Mononuclear cell (primary cell): ENCODE measurements at regions not wholly inside any gene's neighbourhood (a gene's known extent, or its start where the extent isn't known, plus 50 kb on each side); places are given as distances from the start of the nearest gene placed in this dataset.
"Not testable (repeated sequence)": the region's sequence is repeated elsewhere in the genome, so short reads cannot be mapped to it uniquely, and the experiment has no call there.

ENCODE experiments used
- H3K27me3 ChIP-seq: 2 replicates; pipeline ENCODE4 v1.6.0; 2011; ENCODE audit warnings: low read length, control low read depth; ENCODE audit not compliant: insufficient read depth
- H3K4me1 ChIP-seq: 2 replicates; pipeline ENCODE4 v1.5.1; 2011; ENCODE audit warnings: mild to moderate bottlenecking, low read length, control low read depth; ENCODE audit not compliant: insufficient read depth
- H3K4me3 ChIP-seq: 2 replicates; pipeline ENCODE4 v1.5.1; 2011; ENCODE audit warnings: mild to moderate bottlenecking, low read length, moderate library complexity
- H3K9me3 ChIP-seq: 2 replicates; pipeline ENCODE4 v1.5.1; 2011; ENCODE audit warnings: low read depth, mild to moderate bottlenecking, control low read depth, low read length

DNA sequence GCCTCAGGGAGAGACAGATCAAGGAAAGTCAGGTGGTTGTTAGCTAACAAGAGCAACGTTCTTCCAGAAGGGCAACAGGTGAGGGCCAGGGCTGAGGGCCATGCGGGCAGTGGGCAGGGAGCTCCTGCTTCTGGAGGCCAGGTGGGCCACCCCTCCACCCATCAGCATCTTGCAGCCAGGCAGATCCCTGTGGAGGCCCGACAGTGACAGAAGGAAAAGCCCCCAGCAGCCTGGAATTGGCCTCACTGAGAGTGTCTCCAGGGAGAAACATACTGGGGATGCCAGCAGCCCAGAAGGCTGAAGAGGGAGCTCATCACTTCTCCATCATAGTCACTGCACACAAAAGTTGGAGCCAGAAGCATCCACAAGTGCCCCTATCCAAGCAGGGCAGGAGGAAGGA, 300.1 kb downstream of the BCL2L11 start:
- H3K27me3 ChIP-seq, H3K9me3 ChIP-seq, H3K4me3 ChIP-seq: not testable (repeated sequence)
- H3K4me1 ChIP-seq, result peaks cover 20% of the 10 kb centered on the region

DNA sequence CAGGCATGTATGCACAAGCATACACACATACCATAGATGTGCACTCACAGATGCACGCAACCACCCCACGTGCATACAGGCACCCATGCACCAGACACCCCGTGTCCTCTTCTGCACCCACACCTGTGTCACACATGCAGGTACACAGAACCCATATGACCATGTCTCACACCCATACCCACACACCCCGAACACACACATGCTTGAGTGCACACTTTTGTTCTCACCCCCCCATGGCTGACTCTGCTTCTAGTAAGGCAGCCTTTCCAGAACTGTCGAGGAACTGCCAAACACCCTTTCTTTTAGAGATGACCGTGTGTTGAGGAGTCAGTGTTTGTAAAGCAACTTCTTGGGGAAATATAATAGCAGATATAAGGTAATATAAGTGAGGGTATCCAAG, 301.2 kb downstream of the BCL2L11 start:
- H3K9me3 ChIP-seq, H3K4me3 ChIP-seq, H3K27me3 ChIP-seq: not testable (repeated sequence)
- peaks cover 16% of the 10 kb centered on the region for H3K4me1 ChIP-seq

- not testable (repeated sequence) for H3K4me3 ChIP-seq, H3K9me3 ChIP-seq, H3K27me3 ChIP-seq
- peaks cover 19% of the 10 kb centered on the region for H3K4me1 ChIP-seq
Measured at GRCh38 chr2:111422562-111422961, 301.8 kb downstream of the BCL2L11 start.

DNA sequence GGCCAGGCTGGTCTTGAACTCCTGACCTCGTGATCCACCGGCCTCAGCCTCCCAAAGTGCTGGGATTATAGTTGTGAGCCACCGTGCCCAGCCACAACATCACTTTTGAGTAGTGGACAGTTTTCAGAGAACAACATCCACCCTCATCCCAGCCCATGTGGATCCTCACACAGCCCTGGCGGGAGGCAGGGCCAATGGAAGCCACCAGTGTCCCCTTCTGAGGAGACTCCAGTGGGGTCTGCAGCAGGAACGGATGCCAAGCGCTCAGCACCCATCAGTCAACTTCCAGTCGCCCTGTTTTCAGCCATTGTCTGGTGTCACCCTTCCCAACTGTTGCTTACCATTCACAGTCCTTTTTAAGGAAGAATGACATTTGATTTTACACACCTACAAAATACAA, 302.5 kb downstream of the BCL2L11 start:
- peaks cover 19% of the 10 kb centered on the region for H3K4me1 ChIP-seq
- not testable (repeated sequence) for H3K9me3 ChIP-seq, H3K4me3 ChIP-seq, H3K27me3 ChIP-seq

DNA sequence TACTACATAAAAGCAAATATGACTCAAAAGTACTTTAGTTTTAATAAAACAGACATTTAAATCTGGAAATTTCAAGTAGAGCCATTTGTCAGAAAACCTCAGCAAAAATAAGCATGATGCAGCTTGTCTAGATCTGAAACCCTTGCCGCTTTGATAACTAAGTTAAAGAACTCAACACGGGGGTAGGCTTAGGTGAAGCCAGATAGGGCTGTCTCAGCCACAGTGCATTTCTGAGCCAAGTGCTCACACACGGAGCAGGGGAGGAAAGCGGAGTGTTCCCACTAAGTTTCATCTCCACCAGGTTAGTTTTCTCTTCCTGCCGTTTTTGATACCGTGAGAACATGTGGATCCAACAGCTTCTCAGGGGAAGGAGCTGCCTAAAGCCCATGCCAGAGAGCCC, 303.5 kb downstream of the BCL2L11 start:
- peaks cover 19% of the 10 kb centered on the region for H3K4me1 ChIP-seq
- not testable (repeated sequence) for H3K27me3 ChIP-seq, H3K9me3 ChIP-seq, H3K4me3 ChIP-seq

DNA sequence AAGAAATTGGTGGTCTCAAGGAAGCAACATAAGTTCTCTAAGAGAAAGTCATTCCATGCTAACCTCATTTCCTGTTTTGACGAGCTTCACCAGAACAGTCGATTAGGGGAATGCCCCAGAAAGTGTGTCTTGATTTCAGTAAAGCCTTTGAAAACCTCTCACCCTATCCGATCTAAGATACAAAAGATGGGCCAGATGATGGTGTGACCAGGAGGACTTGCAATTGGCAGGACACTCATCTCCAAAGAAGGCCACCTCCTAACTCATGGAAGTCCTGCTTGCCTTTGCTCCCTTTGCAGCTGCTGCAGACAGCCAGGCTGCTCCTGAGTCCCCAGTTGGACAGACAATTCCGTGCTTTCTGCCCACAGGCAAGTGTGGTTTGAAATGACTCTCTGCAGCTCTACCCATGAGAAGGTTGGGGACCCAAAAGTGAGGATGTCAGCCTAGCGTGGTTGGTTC, 304.2 kb downstream of the BCL2L11 start:
- H3K4me1 ChIP-seq, result peaks cover 19% of the 10 kb centered on the region
- not testable (repeated sequence) for H3K27me3 ChIP-seq, H3K4me3 ChIP-seq, H3K9me3 ChIP-seq

DNA sequence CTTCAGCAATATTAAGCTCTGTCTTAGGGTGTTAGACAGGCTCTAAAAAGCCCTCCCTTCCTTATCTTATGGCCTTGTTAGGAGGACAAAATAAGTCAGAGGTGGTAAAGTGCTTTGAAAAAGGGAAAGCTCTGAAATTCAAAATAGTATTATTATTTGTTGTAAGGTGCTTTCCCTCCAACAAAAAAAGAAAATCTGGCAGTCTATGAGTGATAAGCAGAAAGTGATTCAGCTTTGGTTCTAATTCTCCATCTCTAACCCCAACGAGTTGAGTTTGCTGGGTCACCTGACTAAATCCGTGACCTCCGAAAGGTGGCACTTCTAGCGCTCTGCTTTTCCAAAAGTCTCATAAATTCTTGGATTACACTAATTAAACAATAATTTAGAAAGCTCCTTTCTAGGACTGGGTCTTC, 305.1 kb downstream of the BCL2L11 start:
- not testable (repeated sequence) for H3K27me3 ChIP-seq, H3K9me3 ChIP-seq, H3K4me3 ChIP-seq
- peaks cover 20% of the 10 kb centered on the region for H3K4me1 ChIP-seq

DNA sequence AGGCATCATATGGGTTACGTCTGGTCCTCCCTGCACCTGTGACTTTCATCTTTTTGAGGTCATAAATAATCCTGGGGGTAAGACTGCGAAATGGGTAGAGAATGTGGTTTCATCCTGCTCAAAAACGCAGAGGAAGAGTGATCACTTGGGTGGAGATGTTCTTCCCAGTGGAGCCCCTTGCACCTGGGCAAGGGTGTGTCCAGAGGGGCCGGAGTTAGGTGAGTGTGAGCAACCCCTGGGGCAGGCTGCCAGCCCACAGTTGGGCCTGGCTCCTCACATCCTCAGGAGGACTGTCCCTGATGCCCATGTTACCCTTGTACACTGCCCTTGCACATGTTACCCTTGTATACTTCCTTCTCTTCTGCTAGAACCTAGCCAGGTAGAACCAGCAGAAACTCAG, 306.6 kb downstream of the BCL2L11 start:
- H3K4me1 ChIP-seq, result peaks cover 29% of the 10 kb centered on the region
- not testable (repeated sequence) for H3K27me3 ChIP-seq, H3K9me3 ChIP-seq, H3K4me3 ChIP-seq

GRCh38 chr2:111428915-111429314, 308.2 kb downstream of the BCL2L11 start:
- not testable (repeated sequence) for H3K27me3 ChIP-seq, H3K4me3 ChIP-seq, H3K9me3 ChIP-seq
- H3K4me1 ChIP-seq, result peaks cover 38% of the 10 kb centered on the region

- not testable (repeated sequence) for H3K27me3 ChIP-seq, H3K4me3 ChIP-seq, H3K9me3 ChIP-seq
- peaks cover 38% of the 10 kb centered on the region for H3K4me1 ChIP-seq
Measured at GRCh38 chr2:111429353-111429752, 308.6 kb downstream of the BCL2L11 start.

DNA sequence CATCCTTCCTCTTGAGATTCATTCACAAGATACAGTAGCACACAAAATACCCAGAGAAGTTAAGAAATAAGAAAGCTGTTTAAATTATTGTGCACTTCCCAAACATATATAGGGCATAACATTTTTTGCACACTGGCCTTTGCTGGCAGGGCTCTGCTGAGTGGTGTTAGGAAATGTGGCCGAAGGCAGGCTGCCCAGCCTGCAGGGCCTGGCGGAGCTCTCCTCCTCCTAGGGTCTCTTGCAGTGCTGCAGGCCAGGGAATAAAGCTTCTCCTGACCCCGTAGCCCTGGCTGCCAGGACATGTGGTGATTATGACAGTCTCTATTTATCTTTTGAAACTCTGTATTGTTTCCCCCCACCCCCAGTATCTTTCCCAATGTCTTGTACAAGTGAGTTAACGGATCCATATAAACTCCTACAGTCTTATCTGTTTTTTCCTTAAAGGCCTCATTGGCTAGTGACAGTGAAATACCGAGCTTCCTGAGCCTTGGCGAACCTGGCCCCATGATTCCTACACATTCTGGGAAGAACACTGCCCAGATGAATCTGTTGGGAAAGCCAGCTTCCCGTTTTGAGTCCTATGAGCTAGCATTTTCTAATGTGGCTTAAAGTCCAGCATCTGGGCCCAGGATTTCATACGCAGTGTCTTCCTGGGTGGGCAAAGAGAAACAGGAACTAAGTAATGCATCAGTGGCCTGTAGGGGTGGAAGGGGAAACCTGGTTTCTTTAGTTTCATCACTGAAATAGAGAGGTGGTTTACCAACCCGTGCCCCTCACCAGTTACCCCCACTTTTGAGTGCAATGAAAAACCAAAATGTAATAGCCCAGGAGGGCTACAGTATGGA, 310.3 kb downstream of the BCL2L11 start:
- H3K27me3 ChIP-seq, H3K4me3 ChIP-seq, H3K9me3 ChIP-seq: not testable (repeated sequence)
- H3K4me1 ChIP-seq, result peaks cover 22% of the 10 kb centered on the region

DNA sequence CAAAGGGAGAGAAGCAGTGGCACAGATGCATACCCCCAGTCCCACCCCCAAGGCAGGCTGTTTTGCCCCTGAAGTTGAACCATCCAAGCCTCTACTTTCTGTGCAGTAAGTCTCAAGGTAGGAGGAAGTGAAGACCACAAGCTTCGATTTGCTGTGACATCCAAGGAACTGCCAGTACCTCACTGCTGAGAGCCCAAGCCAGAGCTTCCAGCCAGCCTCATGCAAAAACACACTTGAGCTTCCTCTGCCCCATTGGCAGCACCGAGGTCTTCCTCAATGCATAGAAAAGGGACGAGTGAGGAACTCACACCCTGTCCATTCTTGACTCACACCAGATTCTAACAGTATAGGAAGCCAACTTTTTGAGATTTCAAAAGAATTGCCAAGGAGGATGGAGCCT, 311.7 kb downstream of the BCL2L11 start:
- H3K27me3 ChIP-seq, H3K4me3 ChIP-seq, H3K9me3 ChIP-seq: not testable (repeated sequence)
- peaks cover 21% of the 10 kb centered on the region for H3K4me1 ChIP-seq

DNA sequence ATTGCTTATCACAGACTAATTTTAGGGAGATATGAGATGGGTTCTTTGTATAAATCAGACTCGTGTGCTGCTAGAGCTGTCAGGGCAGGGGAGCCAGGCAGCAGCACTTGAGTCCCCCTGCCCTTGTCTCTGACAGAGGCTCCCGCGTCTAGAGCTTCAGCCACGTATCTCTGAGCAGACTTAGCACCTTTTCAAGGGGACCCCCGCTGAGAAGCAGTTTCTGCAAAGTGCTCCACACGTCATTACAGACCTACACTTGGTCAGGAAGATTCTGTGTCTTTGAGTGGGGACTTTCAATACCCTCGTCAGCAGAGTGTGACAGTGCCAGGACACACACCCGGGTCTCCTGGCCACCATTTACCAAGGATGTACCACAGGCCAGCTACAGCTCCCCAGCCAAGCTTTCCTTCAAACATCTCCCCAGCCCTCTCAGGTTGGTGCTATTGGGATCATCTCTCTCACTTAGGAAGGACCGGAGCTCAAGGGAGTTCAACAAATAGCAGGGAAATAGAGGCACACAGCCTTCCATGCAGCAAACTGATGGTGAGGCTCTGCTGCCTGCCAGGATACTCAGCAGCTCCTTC, 312.3 kb downstream of the BCL2L11 start:
- H3K27me3 ChIP-seq, H3K9me3 ChIP-seq, H3K4me3 ChIP-seq: not testable (repeated sequence)
- H3K4me1 ChIP-seq, result peaks cover 20% of the 10 kb centered on the region

- H3K4me1 ChIP-seq, result peaks cover 20% of the 10 kb centered on the region
- H3K9me3 ChIP-seq, H3K4me3 ChIP-seq, H3K27me3 ChIP-seq: not testable (repeated sequence)
Measured at GRCh38 chr2:111433892-111434607, 313.3 kb downstream of the BCL2L11 start.

DNA sequence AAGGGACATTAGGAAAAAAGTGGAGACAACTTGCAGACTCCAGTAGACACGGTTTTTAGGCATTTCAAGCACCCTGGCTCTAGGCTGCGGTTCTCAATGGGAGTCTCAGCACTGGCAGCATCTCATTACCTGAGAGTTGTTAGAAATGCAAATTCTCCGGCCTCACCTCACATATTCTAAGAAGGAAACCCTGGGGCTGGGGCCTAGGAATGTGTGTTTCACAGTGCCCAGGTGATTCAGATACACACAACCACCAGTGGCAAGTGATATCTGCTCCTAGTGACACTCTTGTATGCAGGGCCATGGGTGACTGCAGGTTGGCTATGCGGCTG, 313.9 kb downstream of the BCL2L11 start:
- H3K9me3 ChIP-seq, H3K4me3 ChIP-seq, H3K27me3 ChIP-seq: not testable (repeated sequence)
- peaks cover 20% of the 10 kb centered on the region for H3K4me1 ChIP-seq
